GM13977 (cell line): ENCODE measurements at regions not wholly inside any gene's neighbourhood (a gene's known extent, or its start where the extent isn't known, plus 50 kb on each side); places are given as distances from the start of the nearest gene placed in this dataset.

Experiments
- DNase-seq: peaks from one replicate; pipeline ENCODE4 v3.0.0; 2012; ENCODE audit warnings: low spot score
- CTCF ChIP-seq: IDR thresholded peaks from 2 replicates; pipeline ENCODE4 v1.5.1; 2012; ENCODE audit warnings: mild to moderate bottlenecking, control low read depth; ENCODE audit not compliant: insufficient read depth; ENCODE audit errors: extremely low read depth, missing control alignments
- in situ Hi-C: fragments of 300-500 bp; cut with MboI; formaldehyde crosslinking; loops from one replicate; pipeline ENCODE4 v1.12.0; 2022; ENCODE audit warnings: low sequenced_read_pairs, low pct_unique_long_range_greater_than_20kb, mixed read lengths, inconsistent platforms; ENCODE audit not compliant: unreplicated experiment

GRCh38 chr5:3217771-3218495, 377.7 kb upstream of the IRX1 start:
- in situ Hi-C loops, result no loop called here
- no peak for TF ChIP-seq CTCF
- DNase-seq, result no peak

- in situ Hi-C loops, result no loop called here
- no peak for TF ChIP-seq CTCF
- no peak for DNase-seq
These were observed 378.5 kb upstream of the IRX1 start for GRCh38 chr5:3217114-3217513.

- no peak for TF ChIP-seq CTCF
- DNase-seq, result no peak
- in situ Hi-C loops, result no loop called here
These were observed 379.2 kb upstream of the IRX1 start for GRCh38 chr5:3216386-3216785.

GRCh38 chr5:3214838-3215374, 380.7 kb upstream of the IRX1 start:
- TF ChIP-seq CTCF, result no peak
- in situ Hi-C loops, result no loop called here

GRCh38 chr5:3214396-3214795, 381.2 kb upstream of the IRX1 start:
- no peak for DNase-seq
- in situ Hi-C loops, result no loop called here
- no peak for TF ChIP-seq CTCF

More at GRCh38 chr5:3214838-3215374, 380.7 kb upstream of the IRX1 start:
- no peak for DNase-seq

- no peak for TF ChIP-seq CTCF
- no peak for DNase-seq
- in situ Hi-C loops, result no loop called here
These were observed 382.8 kb upstream of the IRX1 start for GRCh38 chr5:3212869-3213268.
